ENCODE measurements at regions not wholly inside any gene's neighbourhood (a gene's known extent, or its start where the extent isn't known, plus 50 kb on each side); places are given as distances from the start of the nearest gene placed in this dataset.

GRCh38 chr9:88197016-88197415 lies 58.7 kb upstream of the SPATA31C2 start:
- DNase-seq (ENCODE audit: low spot score in 2 of 2) = no peak
- H3K36me3 ChIP-seq = no peaks in the 10 kb centered on the region
- H3K27me3 ChIP-seq = no peaks in the 10 kb centered on the region
- H3K27ac ChIP-seq = no peak overlapping the region
- 20% methylated on average over 3 of the region's 3 CpGs for WGBS
- no peaks in the 10 kb centered on the region for H3K9me3 ChIP-seq
- peaks cover 16% of the 10 kb centered on the region for H3K4me1 ChIP-seq
- no peak overlapping the region for H3K4me3 ChIP-seq
- no peak for TF ChIP-seq EP300 (IDR thresholded peaks at IDR 0.05)
- no peak for TF ChIP-seq POLR2A (IDR thresholded peaks at IDR 0.05)
- TF ChIP-seq POLR2AphosphoS5 (IDR thresholded peaks at IDR 0.05) = no peak
- no peak for TF ChIP-seq CTCF (IDR thresholded peaks at IDR 0.05)

- Histone ChIP-seq H3K4me3 (no peak overlapping the region), H3K9me3 (no peaks in the 10 kb centered on the region), H3K4me1 (peaks cover 16% of the 10 kb centered on the region), H3K27ac (no peak overlapping the region), H3K36me3 (no peaks in the 10 kb centered on the region), H3K27me3 (no peaks in the 10 kb centered on the region)
- no peak for DNase-seq (ENCODE audit: low spot score in 2 of 2)
- 85% methylated on average over 5 of the region's 5 CpGs for WGBS
- TF ChIP-seq EP300 (IDR thresholded peaks at IDR 0.05) (no peak), POLR2AphosphoS5 (IDR thresholded peaks at IDR 0.05) (no peak), POLR2A (IDR thresholded peaks at IDR 0.05) (no peak), CTCF (IDR thresholded peaks at IDR 0.05) (no peak)
Observed at GRCh38 chr9:88196142-88196790, 58.0 kb upstream of the SPATA31C2 start.

GRCh38 chr9:88193766-88194165 lies 55.5 kb upstream of the SPATA31C2 start:
- Histone ChIP-seq H3K4me3 (no peak overlapping the region), H3K27me3 (no peaks in the 10 kb centered on the region), H3K4me1 (peaks cover 16% of the 10 kb centered on the region), H3K27ac (no peak overlapping the region), H3K9me3 (no peaks in the 10 kb centered on the region), H3K36me3 (no peaks in the 10 kb centered on the region)
- 77% methylated on average over 6 of the region's 6 CpGs for WGBS
- TF ChIP-seq CTCF (IDR thresholded peaks at IDR 0.05) (no peak), POLR2A (IDR thresholded peaks at IDR 0.05) (no peak), POLR2AphosphoS5 (IDR thresholded peaks at IDR 0.05) (no peak), EP300 (IDR thresholded peaks at IDR 0.05) (no peak)
- DNase-seq (ENCODE audit: low spot score in 2 of 2) = no peak

- 85% methylated on average over 2 of the region's 2 CpGs for WGBS
- no peak for DNase-seq (ENCODE audit: low spot score in 2 of 2)
- Histone ChIP-seq H3K9me3 (no peaks in the 10 kb centered on the region), H3K36me3 (no peaks in the 10 kb centered on the region), H3K27ac (no peak overlapping the region), H3K4me3 (no peak overlapping the region), H3K4me1 (no peaks in the 10 kb centered on the region), H3K27me3 (no peaks in the 10 kb centered on the region)
- TF ChIP-seq POLR2A (IDR thresholded peaks at IDR 0.05) (no peak), EP300 (IDR thresholded peaks at IDR 0.05) (no peak), CTCF (IDR thresholded peaks at IDR 0.05) (no peak), POLR2AphosphoS5 (IDR thresholded peaks at IDR 0.05) (no peak)
Observed at GRCh38 chr9:88191456-88191855, 53.2 kb upstream of the SPATA31C2 start.

GRCh38 chr9:88189371-88189770 lies 51.1 kb upstream of the SPATA31C2 start:
- H3K36me3 ChIP-seq = no peaks in the 10 kb centered on the region
- H3K27ac ChIP-seq = no peak overlapping the region
- H3K4me3 ChIP-seq = no peak overlapping the region
- WGBS = 94% methylated on average over 1 of the region's 1 CpG
- TF ChIP-seq POLR2AphosphoS5 (IDR thresholded peaks at IDR 0.05) = no peak
- no peak for TF ChIP-seq EP300 (IDR thresholded peaks at IDR 0.05)
- no peak for TF ChIP-seq POLR2A (IDR thresholded peaks at IDR 0.05)
- TF ChIP-seq CTCF (IDR thresholded peaks at IDR 0.05) = no peak
- H3K27me3 ChIP-seq = no peaks in the 10 kb centered on the region
- DNase-seq (ENCODE audit: low spot score in 2 of 2) = no peak
- no peaks in the 10 kb centered on the region for H3K4me1 ChIP-seq
- H3K9me3 ChIP-seq = no peaks in the 10 kb centered on the region

All from suprapubic skin (tissue), 4 donors.